ENCODE measurements at regions not wholly inside any gene's neighbourhood (a gene's known extent, or its start where the extent isn't known, plus 50 kb on each side); places are given as distances from the start of the nearest gene placed in this dataset.

DNA sequence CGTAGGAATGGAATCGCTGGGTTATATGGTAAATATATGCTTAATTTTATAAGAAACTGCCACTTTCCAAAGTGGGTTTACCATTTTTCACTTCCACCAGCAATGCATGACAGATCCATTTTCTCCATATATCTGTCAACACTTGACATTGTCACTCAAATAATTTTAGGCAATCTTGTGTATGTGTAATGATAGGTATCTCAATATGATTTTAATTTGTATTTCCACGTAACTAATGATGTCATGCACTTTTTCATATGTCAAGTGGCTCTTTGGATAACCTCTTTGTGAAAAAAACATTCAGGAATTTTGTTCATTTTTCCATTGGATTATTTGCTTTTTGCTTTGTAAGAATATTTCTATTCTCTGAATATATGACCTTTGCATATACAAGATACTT, 419.9 kb downstream of the BTBD3 start:
- TF ChIP-seq, protein P1, sequence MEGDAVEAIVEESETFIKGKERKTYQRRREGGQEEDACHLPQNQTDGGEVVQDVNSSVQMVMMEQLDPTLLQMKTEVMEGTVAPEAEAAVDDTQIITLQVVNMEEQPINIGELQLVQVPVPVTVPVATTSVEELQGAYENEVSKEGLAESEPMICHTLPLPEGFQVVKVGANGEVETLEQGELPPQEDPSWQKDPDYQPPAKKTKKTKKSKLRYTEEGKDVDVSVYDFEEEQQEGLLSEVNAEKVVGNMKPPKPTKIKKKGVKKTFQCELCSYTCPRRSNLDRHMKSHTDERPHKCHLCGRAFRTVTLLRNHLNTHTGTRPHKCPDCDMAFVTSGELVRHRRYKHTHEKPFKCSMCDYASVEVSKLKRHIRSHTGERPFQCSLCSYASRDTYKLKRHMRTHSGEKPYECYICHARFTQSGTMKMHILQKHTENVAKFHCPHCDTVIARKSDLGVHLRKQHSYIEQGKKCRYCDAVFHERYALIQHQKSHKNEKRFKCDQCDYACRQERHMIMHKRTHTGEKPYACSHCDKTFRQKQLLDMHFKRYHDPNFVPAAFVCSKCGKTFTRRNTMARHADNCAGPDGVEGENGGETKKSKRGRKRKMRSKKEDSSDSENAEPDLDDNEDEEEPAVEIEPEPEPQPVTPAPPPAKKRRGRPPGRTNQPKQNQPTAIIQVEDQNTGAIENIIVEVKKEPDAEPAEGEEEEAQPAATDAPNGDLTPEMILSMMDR (IDR thresholded peaks at IDR 0.05), result no peak
- Histone ChIP-seq H3K9me3 (peaks cover 0 to 5% (median 0%) of the 10 kb centered on the region in 11 donors), H3K4me3 (no peak overlapping the region), H3K36me3 (no peaks in the 10 kb centered on the region), H3K27me3 (no peaks in the 10 kb centered on the region), H3K27ac (no peak overlapping the region), H3K4me1 (no peaks in the 10 kb centered on the region)
- DNase-seq (no peak), ATAC-seq (no peak)
- intact Hi-C loops (cut with DNase I), result no loop called here
- 76 to 90% methylated on average over 3 of the region's 3 CpGs for WGBS, 2 donors

- no peaks in the 10 kb centered on the region for H3K27me3 ChIP-seq
- H3K36me3 ChIP-seq, result no peaks in the 10 kb centered on the region
- no peaks in the 10 kb centered on the region for H3K4me1 ChIP-seq
- DNase-seq, result no peak
- ATAC-seq, result no peak
- H3K9me3 ChIP-seq, result no peaks in the 10 kb centered on the region
- H3K27ac ChIP-seq, result no peak overlapping the region
- TF ChIP-seq, protein P1 (IDR thresholded peaks at IDR 0.05), result no peak
- 98 to 99% methylated on average over 2 of the region's 2 CpGs for WGBS, 2 donors
- intact Hi-C loops (cut with DNase I), result no loop called here
- H3K4me3 ChIP-seq, result no peak overlapping the region
Observed at GRCh38 chr20:12345978-12346377, 428.3 kb downstream of the BTBD3 start.

DNA sequence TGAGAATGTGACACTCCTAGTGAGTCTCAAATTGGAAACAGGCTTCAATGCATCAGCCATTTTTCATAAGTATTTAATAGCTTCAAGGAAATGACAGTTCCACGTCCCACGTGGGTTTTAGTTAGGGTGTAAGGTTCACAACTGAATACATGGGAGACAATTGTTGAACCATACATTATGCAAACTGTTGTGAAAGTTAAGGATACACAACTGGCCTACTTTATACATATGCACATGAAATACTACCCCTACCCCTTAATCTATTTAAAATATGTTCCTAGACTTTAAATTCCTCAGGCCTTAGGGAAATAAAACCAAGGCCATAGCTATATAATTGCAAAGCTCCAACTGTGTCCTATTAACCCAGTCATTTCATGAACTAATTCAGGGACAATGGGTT, 436.1 kb downstream of the BTBD3 start:
- WGBS, 2 donors, result 66 to 83% methylated on average over 2 of the region's 2 CpGs
- TF ChIP-seq, protein P1 (IDR thresholded peaks at IDR 0.05), result no peak
- ATAC-seq, result no peak

GRCh38 chr20:12354725-12355124, 437.0 kb downstream of the BTBD3 start:
- Histone ChIP-seq H3K27ac (no peak overlapping the region), H3K4me1 (peaks cover 0 to 6% (median 0%) of the 10 kb centered on the region in 9 donors), H3K9me3 (peaks cover 0 to 16% (median 0%) of the 10 kb centered on the region in 11 donors), H3K36me3 (no peaks in the 10 kb centered on the region), H3K27me3 (no peaks in the 10 kb centered on the region), H3K4me3 (peak overlapping the region in 6 of 10 donors; percentile 11 to 35 (median 28))
- ATAC-seq (peak in 3 of 8 donors; percentile 26 to 43 (median 34)), DNase-seq (no peak)
- TF ChIP-seq, protein P1 (IDR thresholded peaks at IDR 0.05), result no peak
- intact Hi-C loops (cut with DNase I), result no loop called here
- WGBS, 2 donors, result 41 to 50% methylated on average over 1 of the region's 1 CpG

More for the DNA sequence above, 436.1 kb downstream of the BTBD3 start:
- Histone ChIP-seq H3K4me1 (peaks cover 0 to 6% (median 0%) of the 10 kb centered on the region in 9 donors), H3K27ac (no peak overlapping the region), H3K9me3 (peaks cover 0 to 12% (median 0%) of the 10 kb centered on the region in 11 donors), H3K36me3 (no peaks in the 10 kb centered on the region), H3K4me3 (no peak overlapping the region), H3K27me3 (no peaks in the 10 kb centered on the region)
- no peak for DNase-seq
- intact Hi-C loops (cut with DNase I), result no loop called here

Measured in heart right ventricle (tissue), 16 donors.